HepG2 (cell line): ENCODE measurements at regions not wholly inside any gene's neighbourhood (a gene's known extent, or its start where the extent isn't known, plus 50 kb on each side); places are given as distances from the start of the nearest gene placed in this dataset.

Experiments used
- ATAC-seq: fragments of 200-7000 bp; cut with Tn5 transposase; 3 replicates; pipeline ENCODE4 v1.9.1; 2020; ENCODE audit warnings: mild to moderate bottlenecking, moderate library complexity
- BruUV-seq: library from RNA; stranded (reverse); fragments of 400-500 nt; replicated peaks from 2 replicates; lab custom pipeline; 2021; lab: Mats Ljungman, UMichigan
- CTCF ChIA-PET: fragments of 300-600 bp; formaldehyde crosslinking; extraction: SDS; loops from one replicate; lab custom pipeline; 2021; ENCODE audit warnings: low total read pairs, inconsistent platforms, low intra/inter-chr PET ratio; lab: Yijun Ruan, JAX
- POLR2A ChIA-PET: fragments of 350-600 bp; sonication (Branson Sonifier 250); formaldehyde crosslinking; loops from one replicate; lab custom pipeline; 2020; ENCODE audit warnings: antibody characterized with exemption, inconsistent platforms; lab: Yijun Ruan, JAX
- DNase-seq: peaks from one replicate; pipeline ENCODE4 v3.0.0-alpha.2; 2015; ENCODE audit warnings: low spot score
- FAIRE-seq: peaks from 3 replicates; lab custom pipeline; 2011; peaks lifted over from hg19 to GRCh38; lab: Jason Lieb, UNC
- H2AFZ ChIP-seq: one replicate; pipeline ENCODE4 v1.6.1; 2011; ENCODE audit warnings: low read length, inconsistent platforms
- H3K27ac ChIP-seq: fragments of 300-600 bp; 3 replicates; pipeline ENCODE4 v1.8.0; 2011; ENCODE audit warnings: mixed run types, mild to moderate bottlenecking, mixed read lengths, low read length, inconsistent platforms; ENCODE audit not compliant: insufficient read depth; ENCODE audit errors: extremely low read length
- H3K27me3 ChIP-seq, 2 experiments: fragments of 200-600 bp in 1 of 2; 2 replicates in 1 of 2; 3 replicates in 1 of 2; pipeline versions ENCODE4 v1.6.0 to v1.8.0; 2011; ENCODE audit warnings: low read length in 2 of 2, mild to moderate bottlenecking in 2 of 2, moderate library complexity in 2 of 2, inconsistent platforms in 1 of 2; ENCODE audit not compliant: insufficient read depth in 2 of 2, control insufficient read depth in 1 of 2
- H3K36me3 ChIP-seq, 2 experiments: fragments of 200-600 bp in 1 of 2; replicated peaks in 1 of 2; 2 replicates in 1 of 2; 3 replicates in 1 of 2; pipeline versions ENCODE4 v1.5.1 to v1.8.0; 2011; ENCODE audit warnings: low read length in 2 of 2, inconsistent platforms in 1 of 2; ENCODE audit not compliant: insufficient read depth in 2 of 2, control insufficient read depth in 1 of 2
- H3K4me1 ChIP-seq: 2 replicates; pipeline ENCODE4 v1.5.1; 2012; ENCODE audit warnings: low read length, inconsistent platforms; ENCODE audit not compliant: insufficient read depth
- H3K4me2 ChIP-seq: 2 replicates; pipeline ENCODE4 v1.6.0; 2011; ENCODE audit warnings: low read depth, low read length, inconsistent platforms
- H3K4me3 ChIP-seq, 3 experiments: fragments of 200-600 bp in 1 of 3; sonication (generic), shearing (Covaris generic) in 1 of 3; replicated peaks in 1 of 3; 2 replicates each; pipeline ENCODE4 v1.5.1; 2011 to 2016; ENCODE audit warnings: low read length in 3 of 3, inconsistent platforms in 2 of 3, low read depth in 2 of 3, mild to moderate bottlenecking in 2 of 3, control low read depth in 1 of 3, mixed read lengths in 1 of 3; ENCODE audit not compliant: insufficient read depth in 1 of 3
- H3K79me2 ChIP-seq: one replicate; pipeline ENCODE4 v1.6.1; 2011; ENCODE audit warnings: low read length, inconsistent platforms; ENCODE audit not compliant: insufficient read depth
- H3K9ac ChIP-seq: 2 replicates; pipeline ENCODE4 v1.6.0; 2011; ENCODE audit warnings: mild to moderate bottlenecking, low read depth, low read length, inconsistent platforms; ENCODE audit not compliant: insufficient read depth
- H3K9me3 ChIP-seq: 2 replicates; pipeline ENCODE4 v1.5.1; 2012; ENCODE audit warnings: mild to moderate bottlenecking, low read length
- H4K20me1 ChIP-seq: 2 replicates; pipeline ENCODE4 v1.6.0; 2011; ENCODE audit warnings: inconsistent platforms, mild to moderate bottlenecking, low read length, moderate library complexity; ENCODE audit not compliant: insufficient read depth
- ARNTL ChIP-seq: sonication (generic); formaldehyde crosslinking; IDR thresholded peaks from 2 replicates; pipeline ENCODE4 v1.4.0; 2020; ENCODE audit warnings: mild to moderate bottlenecking, missing genetic modification reagents
- EP300 ChIP-seq, 3 experiments: sonication (generic) in 1 of 3; formaldehyde crosslinking in 1 of 3; IDR thresholded peaks; 2 replicates each; pipeline versions ENCODE4 v1.5.1 to v1.6.1; 2011 to 2020; ENCODE audit warnings: low read depth in 2 of 3, low read length in 2 of 3, borderline replicate concordance in 1 of 3, improper control_type of control experiment in 1 of 3, mild to moderate bottlenecking in 1 of 3, missing genetic modification reagents in 1 of 3, moderate library complexity in 1 of 3
- MAFF ChIP-seq: IDR thresholded peaks from 2 replicates; pipeline ENCODE4 v1.6.1; 2011; ENCODE audit warnings: low read depth, low read length, improper control_type of control experiment
- MAFK ChIP-seq, 2 experiments: IDR thresholded peaks in 1 of 2; conservative IDR thresholded peaks in 1 of 2; 2 replicates each; pipeline ENCODE4 v1.6.1; 2011; ENCODE audit warnings: improper control_type of control experiment in 2 of 2, low read length in 2 of 2
- MLXIP ChIP-seq: sonication (generic); formaldehyde crosslinking; IDR thresholded peaks from 2 replicates; pipeline ENCODE4 v1.9.0; 2021; ENCODE audit warnings: missing genetic modification reagents, borderline replicate concordance
- SSRP1 ChIP-seq: IDR thresholded peaks from 2 replicates; pipeline ENCODE4 v1.6.1; 2016; ENCODE audit warnings: control low read depth
- USF2 ChIP-seq, 2 experiments: sonication (generic) in 1 of 2; formaldehyde crosslinking in 1 of 2; IDR thresholded peaks; 2 replicates each; pipeline versions ENCODE4 v1.5.1 to v1.6.1; 2011 to 2020; ENCODE audit warnings: borderline replicate concordance in 1 of 2, low read depth in 1 of 2, low read length in 1 of 2, mild to moderate bottlenecking in 1 of 2, missing genetic modification reagents in 1 of 2, moderate library complexity in 1 of 2
- ZNF619 ChIP-seq: sonication (generic); formaldehyde crosslinking; IDR thresholded peaks from 2 replicates; pipeline ENCODE4 v1.4.0; 2020; ENCODE audit warnings: mild to moderate bottlenecking, missing genetic modification reagents
- WGBS: methylation state at CpG from one replicate; pipeline ENCODE4 v1.1.6; 2017; ENCODE audit warnings: low lambda C conversion rate; 5-methylcytosine and 5-hydroxymethylcytosine counted together
- in situ Hi-C: cut with HindIII; loops from 2 replicates; pipeline ENCODE4 v1.10.0; 2017; ENCODE audit warnings: low pct_unique_long_range_greater_than_20kb; ENCODE audit not compliant: extremely low pct_ligation_motif_present
- intact Hi-C: fragments of 100-400 bp; cut with micrococcal nuclease; formaldehyde crosslinking; loops from one replicate; pipeline ENCODE4 v1.10.0; 2022; ENCODE audit not compliant: unreplicated experiment

GRCh38 chr12:60487284-60487683 is 891.5 kb downstream of the SLC16A7 start:
- POLR2A ChIA-PET, result no interaction called here
- Histone ChIP-seq H3K9me3 (no peaks in the 10 kb centered on the region), H3K4me1 (no peaks in the 10 kb centered on the region), H3K27ac (no peak overlapping the region), H3K79me2 (no peaks in the 10 kb centered on the region), H2AFZ (no peak overlapping the region), H3K36me3 (no peaks in the 10 kb centered on the region), H3K27me3 (no peaks in the 10 kb centered on the region), H3K9ac (no peak overlapping the region), H3K4me3 (no peak overlapping the region), H3K4me2 (no peak overlapping the region), H4K20me1 (no peaks in the 10 kb centered on the region)
- intact Hi-C loops (no loop called here), in situ Hi-C loops (no loop called here)
- no TSS peak for BruUV-seq
- FAIRE-seq (no peak), DNase-seq (no peak), ATAC-seq (no peak)
- peak; percentile 89 for TF ChIP-seq MAFF
- TF ChIP-seq MAFK (conservative IDR thresholded peaks at IDR 0.05 in 1 of 2, IDR thresholded peaks at IDR 0.05 in 1 of 2; ENCODE audit: low read length in 2 of 2), result peak; percentile 73 to 93
- no peak for TF ChIP-seq SSRP1 (CRISPR knock-in tag)
- 0% methylated on average over 1 of the region's 1 CpG for WGBS
- CTCF ChIA-PET, result no interaction called here

- Histone ChIP-seq H3K36me3 (no peaks in the 10 kb centered on the region), H3K4me1 (no peaks in the 10 kb centered on the region), H2AFZ (no peak overlapping the region), H3K27me3 (no peaks in the 10 kb centered on the region), H4K20me1 (no peaks in the 10 kb centered on the region), H3K4me3 (no peak overlapping the region), H3K4me2 (no peak overlapping the region), H3K9ac (no peak overlapping the region), H3K9me3 (no peaks in the 10 kb centered on the region), H3K79me2 (no peaks in the 10 kb centered on the region), H3K27ac (no peak overlapping the region)
- no TSS peak for BruUV-seq
- intact Hi-C loops, result no loop called here
- POLR2A ChIA-PET, result no interaction called here
- no peak for FAIRE-seq
- TF ChIP-seq USF2 (IDR thresholded peaks at IDR 0.05; ENCODE audit: low read depth, low read length) (no peak), USF2 (CRISPR knock-in tag; IDR thresholded peaks at IDR 0.05; ENCODE audit: borderline replicate concordance) (no peak), ZNF619 (CRISPR knock-in tag) (no peak), ARNTL (CRISPR knock-in tag) (no peak), EP300 (IDR thresholded peaks at IDR 0.05; ENCODE audit: low read depth in 2 of 2, low read length in 2 of 2) (no peak), EP300 (CRISPR knock-in tag; IDR thresholded peaks at IDR 0.05; ENCODE audit: borderline replicate concordance) (no peak), MLXIP (CRISPR knock-in tag) (no peak)
- CTCF ChIA-PET, result no interaction called here
- no peak for DNase-seq
- no peak for ATAC-seq
- in situ Hi-C loops, result no loop called here
Measured at GRCh38 chr12:60489071-60489470, 893.2 kb downstream of the SLC16A7 start.
